ENCODE measurements at regions not wholly inside any gene's neighbourhood (a gene's known extent, or its start where the extent isn't known, plus 50 kb on each side); places are given as distances from the start of the nearest gene placed in this dataset.
A peak's percentile ranks its signal among the peaks of the same experiment; 100 is the strongest.

DNA sequence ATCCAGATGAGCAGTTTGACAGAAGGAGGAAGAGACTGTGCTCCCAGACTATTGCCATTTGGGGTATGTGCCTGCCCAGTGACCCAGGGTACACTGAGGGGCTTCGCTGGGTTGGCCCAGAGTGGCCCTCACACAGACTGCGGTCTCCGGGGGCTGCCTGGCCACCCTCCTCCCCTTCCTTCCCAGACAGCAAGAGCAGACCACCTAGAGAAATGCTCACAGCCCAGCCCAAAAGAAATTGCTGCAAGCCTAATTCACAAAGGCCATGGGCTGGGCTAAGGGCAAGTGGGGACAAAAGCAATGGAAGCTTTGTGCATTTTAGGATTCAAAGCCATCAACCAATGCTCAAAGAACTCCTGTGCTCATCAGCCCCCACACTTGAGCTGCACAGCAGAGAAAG is 277.6 kb downstream of the CDC5L start:
- no peak for DNase-seq

DNA sequence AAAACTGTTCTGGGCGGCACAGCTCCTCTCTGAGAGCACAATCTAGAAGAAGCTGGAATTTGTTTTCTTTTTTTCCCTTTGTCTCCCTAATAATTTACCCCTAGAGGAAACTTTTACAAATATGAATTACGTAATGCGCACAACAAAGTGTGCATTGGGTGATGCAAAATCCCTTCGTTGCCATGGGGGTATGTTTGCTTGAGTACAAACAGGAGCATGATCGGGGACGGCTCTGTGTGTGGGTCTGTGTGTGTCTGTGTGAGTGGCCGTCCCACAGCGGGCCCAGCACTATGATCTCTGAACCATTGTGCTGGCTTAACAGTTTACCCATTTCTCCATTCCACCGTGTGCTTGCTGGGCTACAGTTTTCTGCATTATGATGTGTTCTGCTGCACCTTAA is 278.2 kb downstream of the CDC5L start:
- DNase-seq = no peak

DNA sequence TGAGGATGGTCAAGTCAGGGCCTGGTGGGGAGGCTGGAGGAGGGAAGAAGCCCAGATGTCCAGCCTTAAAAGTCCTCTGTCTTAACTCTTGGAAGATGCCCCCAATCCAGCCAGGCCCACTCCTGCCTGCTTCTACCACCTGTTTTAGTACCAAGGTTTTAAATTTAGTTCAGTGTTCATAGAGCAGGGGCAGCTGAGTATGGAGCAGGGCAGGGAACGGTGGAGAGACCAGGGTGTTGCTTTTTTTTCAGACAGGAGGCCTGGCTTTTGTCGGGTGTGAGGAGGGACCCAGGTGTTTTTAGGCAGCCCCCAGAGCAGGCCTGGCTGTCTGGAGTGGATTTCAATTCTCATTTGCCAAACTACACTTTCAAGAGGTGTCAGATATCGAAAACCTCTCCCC is 278.8 kb downstream of the CDC5L start:
- no peak for DNase-seq

DNA sequence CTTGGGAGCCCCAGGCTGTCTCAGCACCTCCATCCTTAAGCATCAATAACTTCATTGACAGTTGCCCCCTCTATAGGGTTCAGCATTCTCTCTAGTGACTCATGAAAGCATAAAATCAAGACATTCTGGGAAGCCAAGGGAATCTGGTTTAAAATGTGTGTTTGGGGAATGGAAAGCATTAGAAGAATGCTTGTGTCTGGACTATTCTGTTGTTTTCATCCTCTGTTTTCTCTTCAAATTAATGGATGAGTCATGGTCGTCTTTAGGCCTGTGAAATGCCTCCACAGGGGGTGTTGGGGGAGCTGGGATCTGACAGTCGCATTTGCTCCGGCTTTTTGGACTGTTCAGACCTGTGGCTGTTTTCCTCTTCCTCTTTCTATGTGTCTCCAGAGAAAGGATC is 279.7 kb downstream of the CDC5L start:
- DNase-seq = no peak

DNA sequence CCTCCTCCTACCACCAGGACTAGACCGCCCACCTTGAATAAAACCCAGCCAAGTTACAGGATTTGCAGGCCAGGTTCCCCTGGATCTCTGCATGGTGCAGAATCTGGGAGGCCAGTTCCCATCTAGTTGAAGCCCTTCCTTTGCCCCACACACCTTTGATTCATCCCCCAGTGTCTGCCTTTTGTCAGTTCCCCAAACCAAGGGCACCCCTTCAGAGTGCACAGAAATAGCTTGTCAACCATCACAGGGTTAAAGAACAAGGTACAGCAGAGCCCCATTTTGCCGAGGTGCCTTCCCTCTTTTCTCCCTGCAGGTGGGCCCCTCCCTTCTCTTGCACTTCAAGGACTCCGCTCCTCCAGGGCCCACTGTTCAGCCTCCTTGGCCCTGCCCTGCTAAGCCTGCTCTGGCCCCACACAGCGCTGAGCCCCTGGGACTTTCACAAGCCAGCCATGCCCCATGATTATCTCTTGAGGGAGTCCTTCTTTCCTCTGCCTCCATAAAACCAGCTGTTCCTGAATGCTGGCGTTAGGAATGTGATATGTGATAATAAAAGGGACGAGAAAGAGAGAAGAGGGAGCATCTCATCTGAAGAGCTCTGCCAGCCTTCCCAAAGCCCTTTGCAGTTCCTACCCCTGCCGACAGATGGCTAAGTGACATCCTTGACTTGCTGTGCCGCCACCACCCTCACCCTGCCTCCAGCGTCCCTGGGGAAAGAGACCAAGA is 280.3 kb downstream of the CDC5L start:
- peak; percentile 46 for DNase-seq

DNA sequence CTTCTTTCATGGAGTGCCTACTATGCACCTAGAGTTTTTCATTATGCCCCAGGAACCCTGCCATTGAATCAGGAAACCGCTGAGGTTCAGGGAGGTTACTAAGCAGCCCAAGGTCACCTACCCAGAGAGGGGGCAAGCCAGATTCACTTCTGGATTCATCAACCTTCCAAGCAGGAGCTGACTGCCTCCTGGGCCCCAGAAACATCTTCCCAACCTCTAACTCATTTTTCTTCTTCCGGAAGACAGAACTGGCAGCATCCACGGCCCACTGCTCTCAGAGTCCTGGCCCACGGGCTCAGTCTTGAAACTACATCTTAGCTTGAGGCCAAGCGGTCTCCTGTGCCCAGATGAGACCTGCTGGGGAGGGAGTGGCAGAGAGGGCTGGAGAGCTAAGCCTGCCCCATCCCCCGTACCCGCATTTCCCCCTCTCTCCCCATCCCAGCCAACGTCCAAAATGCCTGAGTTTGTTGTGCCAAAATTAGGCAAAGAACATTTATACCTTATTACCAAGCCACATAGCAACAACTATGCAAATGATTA is 281.0 kb downstream of the CDC5L start:
- DNase-seq = no peak

DNA sequence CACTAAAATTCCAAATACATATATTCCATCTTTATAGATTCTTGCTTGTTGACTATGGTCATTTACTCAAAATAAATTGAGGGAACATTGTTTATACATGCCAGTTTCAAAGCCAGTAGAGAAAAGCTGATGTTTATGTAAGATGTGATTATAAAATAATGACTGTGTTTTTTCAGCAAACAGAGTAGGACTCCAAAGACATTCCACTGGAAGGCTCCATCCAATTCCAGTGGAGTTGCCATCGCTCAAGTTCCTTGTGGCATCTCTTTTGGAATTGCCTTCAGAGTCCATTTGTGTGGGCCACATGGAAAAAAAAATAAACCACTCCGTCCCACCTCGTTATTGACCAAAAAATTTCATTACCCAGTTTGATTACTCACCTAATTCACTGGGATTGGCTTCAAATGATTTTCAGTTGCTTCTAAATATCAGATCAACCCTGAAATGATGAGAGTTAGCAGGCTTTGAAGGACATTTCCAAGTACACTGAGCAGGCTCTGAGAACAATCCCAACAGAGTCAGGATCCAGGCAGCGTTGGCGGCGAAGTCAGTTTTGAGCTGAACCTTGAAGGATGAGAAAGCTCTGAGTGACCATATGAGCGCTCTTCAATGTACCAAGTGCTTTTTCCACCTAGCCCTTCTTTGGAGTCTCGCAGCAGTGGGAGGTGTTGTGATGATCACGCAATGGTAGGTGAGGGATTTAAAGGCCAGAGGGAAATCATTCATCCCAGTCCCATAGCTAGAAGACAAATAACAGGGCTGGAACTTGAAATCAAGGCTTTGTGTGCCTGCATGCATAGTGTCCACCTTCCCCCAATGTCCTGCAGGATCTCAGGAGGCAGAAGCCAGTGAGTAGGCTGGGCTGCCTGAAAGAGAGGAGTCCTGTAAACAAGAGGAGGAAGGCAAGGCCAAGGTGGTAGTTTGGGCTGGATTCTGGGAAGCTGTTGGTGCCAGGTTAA is 281.7 kb downstream of the CDC5L start:
- no peak for DNase-seq

DNA sequence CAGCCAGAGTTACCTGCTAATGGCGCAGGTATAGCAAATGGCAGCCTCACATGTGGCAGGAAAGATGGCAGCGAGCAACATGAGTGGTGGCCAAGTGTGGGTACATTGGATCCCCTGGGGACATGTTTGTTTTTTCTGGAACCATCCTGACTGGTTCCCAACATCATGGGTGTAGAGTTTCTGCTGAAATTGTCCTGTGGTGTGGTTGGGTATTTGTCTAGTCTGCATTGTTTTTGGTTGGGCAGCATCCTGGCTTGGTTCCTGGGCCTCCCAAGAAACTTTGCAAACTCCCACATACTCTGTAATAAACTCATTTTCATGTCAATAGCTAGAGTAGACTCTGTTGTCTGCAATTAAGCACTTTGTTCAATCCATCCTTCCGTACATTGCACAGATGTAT is 282.6 kb downstream of the CDC5L start:
- no peak for DNase-seq

DNA sequence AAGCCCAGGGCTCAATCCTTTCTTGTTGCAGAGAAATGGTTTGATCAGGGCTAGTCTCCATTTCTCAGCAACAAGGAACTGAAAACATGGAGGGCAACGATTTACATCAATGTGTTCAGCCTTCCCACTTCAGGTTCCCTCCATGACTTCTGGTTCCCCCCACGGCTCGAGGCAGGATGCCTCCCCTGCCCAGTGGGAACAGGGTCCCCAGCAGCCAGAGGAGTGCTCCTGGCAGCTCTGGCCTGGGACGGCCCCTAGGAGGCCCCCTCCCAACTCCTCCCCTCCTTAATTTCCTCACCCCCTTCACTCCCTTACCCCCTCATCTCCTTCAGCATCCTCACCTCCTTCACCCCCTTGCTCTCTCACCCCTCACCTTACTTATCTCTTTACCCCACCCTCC is 283.8 kb downstream of the CDC5L start:
- DNase-seq = no peak

DNA sequence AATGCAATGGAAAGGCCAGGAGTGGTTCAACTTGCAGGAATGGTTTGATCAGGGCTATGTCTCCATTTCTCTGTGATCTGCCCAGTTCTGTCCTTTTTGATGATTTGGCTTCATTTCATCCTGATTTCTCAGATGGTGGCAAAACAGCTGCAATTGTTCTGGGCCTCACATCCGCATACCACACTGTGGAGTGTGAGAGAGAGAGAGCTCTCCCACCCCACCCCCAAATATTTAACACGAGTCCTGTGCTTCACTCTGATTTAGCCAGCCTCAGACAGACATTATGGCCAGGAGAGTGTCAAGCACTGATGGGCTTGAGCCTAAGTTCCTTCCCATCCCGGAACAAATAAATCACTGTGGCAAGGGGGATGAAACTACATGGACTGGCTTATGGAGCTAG is 284.6 kb downstream of the CDC5L start:
- DNase-seq = no peak

DNA sequence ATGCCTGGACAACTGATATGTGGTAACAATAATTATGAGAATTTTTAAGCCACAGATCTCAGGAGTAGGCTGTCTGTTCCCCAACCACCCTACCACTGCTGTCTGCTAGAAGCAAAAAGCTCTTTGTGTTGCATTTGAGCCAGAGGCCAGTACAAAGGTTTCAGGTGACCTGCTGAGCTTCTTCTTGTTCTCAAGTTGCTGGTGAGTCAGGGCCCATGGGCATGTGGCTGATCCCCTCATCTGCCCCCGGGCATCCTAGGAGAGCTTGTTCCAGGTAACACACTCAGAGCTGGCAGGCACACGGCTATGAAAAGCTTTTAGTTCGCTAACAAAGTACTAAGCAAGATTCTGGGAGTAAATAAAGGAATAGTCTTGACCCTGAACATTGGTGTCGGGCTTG is 285.3 kb downstream of the CDC5L start:
- DNase-seq = no peak

DNA sequence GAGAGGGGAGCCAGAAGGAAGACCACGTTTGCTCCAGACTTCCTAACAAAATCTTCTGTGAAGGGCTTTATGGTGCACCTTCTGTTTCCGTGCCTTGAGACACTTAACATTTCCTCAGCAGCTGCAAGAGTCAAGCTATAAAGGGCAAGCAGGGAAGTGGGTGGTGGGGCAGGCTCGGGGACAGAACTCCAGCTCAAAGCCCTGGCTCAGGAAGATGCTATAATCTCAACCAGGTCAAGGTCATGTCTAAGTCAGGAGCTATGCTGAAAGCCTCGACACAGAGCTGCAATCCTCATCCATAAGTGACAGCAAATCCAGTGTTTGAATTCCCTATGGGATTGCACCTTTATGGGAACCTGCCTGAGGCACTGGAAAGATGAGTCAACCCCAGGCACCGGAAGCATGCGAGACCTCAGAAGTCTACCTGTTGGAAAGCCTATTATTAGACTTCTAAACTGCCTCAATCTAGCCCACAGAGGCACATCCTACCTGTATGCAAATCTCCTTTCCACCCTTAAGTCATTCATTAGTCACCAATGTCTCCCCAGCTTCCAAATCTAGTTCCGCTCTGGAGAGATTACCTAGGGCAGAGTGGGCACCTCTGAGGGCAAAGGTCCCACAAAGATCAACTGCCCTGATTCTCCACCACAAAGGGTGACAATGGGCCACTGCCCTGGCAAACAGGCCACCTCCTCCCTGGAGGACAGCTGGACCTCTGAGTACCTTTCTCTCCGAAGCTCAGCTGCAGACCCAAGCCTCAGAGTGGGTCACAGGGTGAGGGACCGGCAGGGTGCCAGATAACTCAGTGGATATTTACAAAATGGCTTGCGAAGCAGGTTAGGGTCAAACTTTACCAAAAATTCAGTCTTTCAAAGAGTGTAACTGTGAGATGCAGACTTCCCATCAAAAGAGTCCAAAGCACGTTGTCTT is 287.0 kb downstream of the CDC5L start:
- DNase-seq = no peak

DNA sequence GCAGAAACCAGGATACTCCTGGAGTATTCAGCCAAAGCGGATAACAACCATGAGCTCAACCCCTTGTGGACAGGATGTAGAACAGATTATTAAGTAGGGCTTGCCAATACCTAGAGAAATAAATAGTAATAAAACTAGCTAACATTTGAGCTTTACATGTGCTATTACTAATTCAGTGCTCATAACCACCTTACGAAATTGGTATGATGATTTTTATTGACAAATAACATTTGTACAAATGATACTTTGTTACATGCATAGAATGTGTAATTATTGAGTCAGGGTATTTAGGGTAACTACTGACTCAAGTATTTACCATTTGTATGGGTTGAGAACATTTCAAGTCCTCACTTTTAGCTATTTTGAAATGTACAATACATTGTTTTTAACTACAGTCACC is 287.9 kb downstream of the CDC5L start:
- no peak for DNase-seq

DNA sequence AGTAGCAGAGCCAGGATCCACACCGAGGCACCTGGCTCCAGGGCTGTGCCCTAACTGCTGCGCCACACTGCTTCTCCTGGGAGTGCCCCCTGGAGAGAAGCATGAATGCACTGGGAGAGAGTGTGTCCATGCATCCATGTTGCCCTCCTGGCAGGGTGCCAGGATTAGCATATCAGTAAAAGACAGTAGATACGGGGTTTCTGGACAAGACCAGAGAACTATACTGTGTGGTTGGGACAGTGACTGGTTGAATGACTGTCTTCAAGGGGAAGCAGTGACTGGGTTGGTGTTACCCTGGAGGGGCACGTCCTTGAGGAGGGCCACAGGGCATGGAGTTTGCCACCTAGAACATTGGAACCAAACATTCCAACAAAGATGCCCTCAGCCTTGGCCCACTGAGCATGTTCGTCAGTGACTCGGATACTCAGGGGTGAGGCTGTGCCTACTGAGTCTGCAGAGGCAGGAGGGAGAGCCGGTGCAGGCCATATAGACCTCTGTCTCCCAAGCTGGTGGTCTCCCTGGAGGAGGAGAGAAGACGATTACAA is 288.8 kb downstream of the CDC5L start:
- DNase-seq = no peak

DNA sequence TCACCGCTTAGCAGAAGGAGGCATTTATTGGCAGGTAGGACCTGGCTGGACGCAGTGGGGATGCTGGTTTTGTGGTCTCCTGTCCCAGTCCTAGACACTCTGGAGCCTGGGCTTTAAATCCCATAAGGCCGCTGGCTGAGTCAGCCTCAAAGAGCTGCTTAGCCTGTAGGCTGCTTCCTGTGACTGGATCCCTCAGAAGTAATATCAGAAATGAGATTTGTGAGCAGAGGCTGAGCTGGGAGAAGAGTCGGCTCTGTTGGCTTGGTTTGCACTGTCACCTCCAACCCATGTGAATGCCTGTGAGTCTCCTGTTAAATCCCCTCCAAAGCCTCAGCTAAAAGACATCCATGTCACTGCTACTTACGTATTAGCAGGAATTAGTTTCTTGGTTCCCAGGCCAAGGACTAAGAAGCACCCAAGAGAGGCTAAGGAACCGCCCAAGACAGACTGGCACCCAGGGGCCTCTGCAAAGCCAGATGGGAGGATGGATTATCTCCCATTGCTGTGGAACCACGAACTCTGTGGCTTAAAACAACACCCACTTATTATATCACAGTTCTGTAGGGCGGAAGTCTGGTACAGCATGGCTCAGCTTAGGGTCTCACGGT is 289.4 kb downstream of the CDC5L start:
- DNase-seq = no peak

DNA sequence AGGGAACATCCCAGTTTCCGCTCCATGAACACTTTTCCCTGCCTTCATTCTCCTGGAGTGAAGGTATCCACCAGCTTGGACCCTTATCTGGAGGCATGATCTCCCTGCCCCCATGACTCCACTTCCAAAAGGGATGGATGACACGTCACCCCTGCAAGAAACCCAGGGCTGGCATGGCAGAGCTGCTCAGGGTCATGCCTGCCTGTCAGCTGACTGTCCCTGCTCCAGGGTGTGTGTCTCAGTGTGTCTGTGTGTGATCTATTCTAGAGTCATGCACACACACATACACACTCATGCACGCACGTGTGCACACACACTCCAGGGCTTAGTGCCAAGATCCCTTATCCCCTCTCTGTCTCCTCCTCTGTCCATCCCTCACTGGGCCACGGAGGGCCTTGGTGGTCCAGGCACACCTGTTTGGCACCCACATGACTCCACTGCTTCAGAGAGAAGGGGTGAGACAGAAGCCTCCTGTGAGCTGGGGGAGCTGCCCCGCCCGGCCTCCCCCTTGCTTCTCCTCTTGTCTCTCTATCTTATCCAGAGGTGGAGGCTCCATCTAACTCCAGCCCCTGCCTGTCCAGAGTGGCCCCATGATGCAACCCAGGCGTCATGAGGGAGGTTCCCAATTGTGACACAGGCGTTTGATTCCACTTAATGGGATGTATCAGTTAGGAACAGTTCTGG is 290.9 kb downstream of the CDC5L start:
- DNase-seq = no peak

DNA sequence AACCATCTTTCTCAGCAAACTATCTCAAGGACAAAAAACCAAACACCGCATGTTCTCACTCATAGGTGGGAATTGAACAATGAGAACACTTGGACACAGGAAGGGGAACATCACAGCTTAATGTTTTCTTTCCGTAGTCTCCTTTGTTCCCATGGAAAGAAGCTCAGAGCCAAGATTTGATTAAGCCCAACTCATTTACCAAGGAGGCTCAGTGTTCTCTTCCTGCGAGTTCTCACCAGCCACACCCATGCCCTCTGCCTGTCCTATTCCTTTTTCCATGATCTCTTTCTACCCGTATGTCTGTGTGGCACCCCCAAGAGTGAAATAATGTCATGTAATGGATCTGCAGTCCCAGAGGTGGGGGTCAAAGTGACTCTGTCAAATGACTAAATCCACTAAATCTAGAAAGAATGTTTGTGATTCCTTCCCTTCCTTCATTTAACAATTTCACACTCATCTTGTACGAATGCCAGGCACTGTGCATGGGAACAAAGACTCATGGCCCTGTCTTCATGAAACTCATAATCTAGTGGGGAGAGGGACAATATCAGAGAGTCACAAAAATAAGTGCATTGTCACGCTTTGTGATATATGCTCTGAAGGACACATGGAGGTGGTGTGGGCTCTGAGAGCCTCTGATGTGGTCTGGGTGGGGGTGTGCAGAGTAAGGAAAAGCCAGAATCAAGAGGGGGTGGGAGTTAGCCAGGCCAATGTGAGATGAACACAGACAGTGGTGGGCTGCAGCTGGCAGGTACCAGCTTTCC is 292.1 kb downstream of the CDC5L start:
- no peak for DNase-seq

DNA sequence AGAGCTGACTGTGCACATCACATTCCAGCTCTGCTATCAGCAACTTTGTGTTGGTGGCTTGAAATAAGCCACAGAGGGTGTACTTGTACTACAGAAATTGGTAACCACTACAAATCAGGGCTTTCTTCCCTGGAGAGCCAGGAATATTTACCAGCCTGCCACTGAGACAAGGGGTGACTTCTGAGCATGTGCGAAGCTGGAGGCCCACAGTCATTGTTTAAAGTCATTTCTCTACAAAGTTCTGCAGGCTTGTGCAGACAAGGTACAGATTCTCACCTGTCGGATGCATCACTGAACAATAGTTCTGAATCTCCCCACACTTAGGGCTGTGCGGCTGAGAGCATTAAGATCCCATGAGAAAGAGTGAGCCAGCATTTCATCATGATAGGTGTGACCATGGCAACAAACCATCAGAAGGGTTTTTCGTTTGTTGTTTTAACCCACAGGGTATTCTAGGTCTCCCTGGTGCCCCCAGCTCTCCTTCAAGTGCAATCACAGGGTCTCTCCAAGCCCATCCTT is 292.8 kb downstream of the CDC5L start:
- DNase-seq = no peak

DNA sequence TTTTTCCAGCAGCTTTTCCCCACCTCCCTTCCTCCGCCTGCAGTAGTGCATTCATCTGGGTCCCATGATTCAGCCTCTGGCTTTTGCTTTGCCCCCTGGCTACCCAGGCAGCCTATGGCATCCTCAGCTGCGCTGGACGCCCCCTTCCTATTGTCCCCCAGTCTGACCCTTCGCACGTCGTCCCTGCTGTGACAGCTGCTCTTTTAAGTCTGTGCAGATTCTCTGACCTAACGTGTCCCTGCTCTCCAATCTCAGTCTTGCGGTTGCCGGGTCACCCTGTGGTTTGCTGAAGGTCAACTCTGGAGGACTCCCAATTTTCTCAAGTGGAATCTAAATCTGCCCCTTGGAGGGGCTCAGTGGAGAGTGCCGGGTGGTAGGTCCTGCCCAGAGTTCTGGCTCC is 294.3 kb downstream of the CDC5L start:
- no peak for DNase-seq

DNA sequence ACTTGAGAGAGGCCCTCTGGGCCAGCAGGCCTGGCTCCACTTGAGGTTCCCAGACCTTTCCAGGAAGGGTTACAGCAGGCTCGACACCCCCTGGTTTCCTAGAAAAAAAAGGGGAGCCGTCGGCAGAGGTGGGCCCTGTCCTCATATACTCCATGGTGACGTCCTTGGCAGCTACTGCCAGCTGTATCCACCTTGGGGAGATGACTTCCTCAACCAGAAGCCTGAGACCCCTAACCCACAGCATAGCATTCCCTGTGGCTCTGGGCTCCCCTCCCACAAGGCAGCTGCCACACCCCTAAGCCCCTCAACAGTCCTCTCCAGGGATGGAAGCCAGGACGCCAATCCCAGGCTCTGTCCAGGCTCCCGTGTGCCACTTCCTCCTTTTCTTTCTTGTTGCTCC is 294.8 kb downstream of the CDC5L start:
- no peak for DNase-seq
